ENCODE measurements at regions not wholly inside any gene's neighbourhood (a gene's known extent, or its start where the extent isn't known, plus 50 kb on each side); places are given as distances from the start of the nearest gene placed in this dataset.

DNA sequence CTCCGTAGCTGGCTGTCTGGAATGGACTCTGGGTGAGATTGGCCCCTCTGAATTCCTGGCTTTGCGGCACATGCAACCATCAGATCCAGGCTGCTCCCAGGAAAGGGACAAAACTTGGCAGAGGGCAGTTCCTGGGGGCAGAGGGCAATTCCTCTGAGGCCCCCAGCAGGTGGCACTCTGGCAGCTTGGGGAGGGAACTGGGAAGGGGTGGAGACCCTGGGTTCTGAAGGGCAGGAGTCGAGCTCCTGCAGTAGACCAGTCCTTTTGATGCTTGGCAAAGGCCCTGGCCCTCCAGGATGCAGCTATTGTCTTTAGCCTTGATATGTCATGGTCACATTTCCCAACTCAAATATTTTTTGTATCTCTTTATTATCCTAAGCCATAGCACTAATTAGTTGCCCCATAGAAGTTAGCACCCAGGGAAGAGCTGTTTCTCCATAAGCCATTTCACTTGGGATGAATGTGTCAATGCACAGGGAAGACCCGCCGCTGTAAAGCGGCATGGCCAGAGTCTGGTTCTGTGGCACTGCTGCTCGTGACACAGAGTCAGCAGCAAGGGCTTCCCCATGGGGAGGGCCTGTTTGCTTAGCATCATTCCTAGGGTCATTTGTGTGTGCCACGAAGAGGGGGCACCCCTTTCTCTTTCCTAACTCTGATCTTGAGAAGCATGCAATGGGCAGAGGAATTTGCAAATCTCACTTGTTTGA lies 51.2 kb upstream of the CDK20 start:
- 72% methylated on average over 8 of the region's 8 CpGs; no CpG with 5 or more reads in 1 of the 2 experiments for WGBS, 2 experiments (ENCODE audit: extremely low coverage in 1 of 2, insufficient coverage in 1 of 2, insufficient read length in 1 of 2, insufficient replicate concordance in 2 of 2, low coverage in 1 of 2, low lambda C conversion rate in 2 of 2, missing lambda C conversion rate in 1 of 2)
- H4K8ac ChIP-seq (ENCODE audit: extremely low read depth, insufficient read depth, low read length) = no peak overlapping the region
- H3K4me3 ChIP-seq (ENCODE audit: extremely low read depth in 1 of 4, insufficient read depth in 2 of 4, low read depth in 3 of 4, low read length in 4 of 4) = no peak overlapping the region
- H3K27me3 ChIP-seq (replicated peaks in 1 of 4; ENCODE audit: control insufficient read depth in 3 of 4, extremely low read depth in 1 of 4, insufficient read depth in 3 of 4, low read length in 3 of 4) = no peaks in the 10 kb centered on the region
- no peak overlapping the region for H3K27ac ChIP-seq (ENCODE audit: low read depth, low read length)
- ChIA-PET POLR2A (ENCODE audit: partially characterized antibody) (interaction anchor here (1.5 kb wide), 1 partner anchor 21 kb away, joined by 4 read pairs; no protein-coding TSS in a partner anchor), CTCF (ENCODE audit: partially characterized antibody) (interaction anchor here (0.9 to 3.4 kb wide), 7 partner anchors 12 to 141 kb away, joined by 3 to 19 read pairs (median 6); no protein-coding TSS in a partner anchor)
- H4K5ac ChIP-seq (ENCODE audit: insufficient read length, low read depth, low read length) = no peak overlapping the region
- H2BK15ac ChIP-seq (ENCODE audit: low read length) = no peak overlapping the region
- no peak overlapping the region for H3K23ac ChIP-seq (ENCODE audit: insufficient read length)
- no peak overlapping the region for H2BK120ac ChIP-seq (replicated peaks; ENCODE audit: low read depth, low read length)
- H3K4me1 ChIP-seq (replicated peaks in 1 of 4; ENCODE audit: control insufficient read depth in 3 of 4, insufficient read depth in 4 of 4, low read length in 3 of 4) = peaks cover 0 to 13% (median 7%) of the 10 kb centered on the region in 4 experiments; a peak in 4 of 7 replicates
- no peaks in the 10 kb centered on the region for H3K23me2 ChIP-seq (ENCODE audit: low read depth, low read length)
- H2BK12ac ChIP-seq (ENCODE audit: low read depth, low read length) = no peak overlapping the region; the same call in 1 of the 2 replicates
- no peak overlapping the region; a peak in 1 of 4 replicates for H3K4me2 ChIP-seq (ENCODE audit: insufficient read depth in 1 of 2, low read depth in 2 of 2, low read length in 2 of 2)
- H2BK20ac ChIP-seq (ENCODE audit: low read length) = peak overlapping the region; percentile 3; the same call in 1 of the 2 replicates
- H3K14ac ChIP-seq (ENCODE audit: insufficient read length) = no peak overlapping the region
- H4K91ac ChIP-seq (replicated peaks; ENCODE audit: insufficient read length, low read length) = peak overlapping the region; percentile 48
- no peak overlapping the region for H3K4ac ChIP-seq (replicated peaks; ENCODE audit: insufficient read length, low read depth, low read length)
- H2AFZ ChIP-seq (ENCODE audit: low read length) = no peak overlapping the region
- no peaks in the 10 kb centered on the region for H3K9me3 ChIP-seq (ENCODE audit: insufficient read depth in 2 of 2, low read depth in 1 of 2, low read length in 1 of 2)
- H3K9ac ChIP-seq (replicated peaks in 1 of 4; ENCODE audit: extremely low read depth in 1 of 4, low read depth in 3 of 4, low read length in 3 of 4) = no peak overlapping the region
- FAIRE-seq (no peak), DNase-seq (ENCODE audit: low read depth in 1 of 2, low spot score in 2 of 2) (no peak)
- peak overlapping the region; percentile 54; the same call in 1 of the 2 replicates for H2BK5ac ChIP-seq (ENCODE audit: low read depth, low read length)
- H4K20me1 ChIP-seq (replicated peaks in 1 of 2; ENCODE audit: control insufficient read depth in 1 of 2, insufficient read depth in 2 of 2, low read length in 2 of 2) = no peaks in the 10 kb centered on the region
- no peak overlapping the region for H3K56ac ChIP-seq (replicated peaks; ENCODE audit: insufficient read length, low read depth, low read length)
- TF ChIP-seq RBBP5 (IDR thresholded peaks at IDR 0.05; ENCODE audit: borderline replicate concordance, low read depth, low read length) (no peak), POLR2AphosphoS5 (IDR thresholded peaks at IDR 0.05; ENCODE audit: low read depth, low read length) (no peak), CTCF (IDR thresholded peaks at IDR 0.05; ENCODE audit: control extremely low read depth in 1 of 3, insufficient read depth in 1 of 3, low read depth in 1 of 3, low read length in 3 of 3) (peak in 2 of 3 experiments; percentile 20 to 27; a peak in 2 of 4 replicates), RAD21 (IDR thresholded peaks at IDR 0.05 in 1 of 2, conservative IDR thresholded peaks at IDR 0.05 in 1 of 2; ENCODE audit: low read depth in 2 of 2, low read length in 2 of 2) (0 out of 4 replicates have a peak, but pooled peaks of 1 of the 2 experiments have one; percentile 19)
- no peaks in the 10 kb centered on the region for H3K36me3 ChIP-seq (ENCODE audit: control insufficient read depth in 2 of 4, insufficient read depth in 4 of 4, low read length in 3 of 4)
- H3K79me2 ChIP-seq (ENCODE audit: control insufficient read depth in 1 of 2, insufficient read depth in 2 of 2, low read length in 2 of 2) = no peaks in the 10 kb centered on the region
- H2AK5ac ChIP-seq (ENCODE audit: low read depth, low read length) = no peak overlapping the region
- no peaks in the 10 kb centered on the region for H3K79me1 ChIP-seq (ENCODE audit: low read depth, low read length)
- H3K18ac ChIP-seq (ENCODE audit: extremely low read depth, low read length) = peak overlapping the region; percentile 51; the same call in 1 of the 2 replicates
